WI38 (cell line): ENCODE measurements at regions not wholly inside any gene's neighbourhood (a gene's known extent, or its start where the extent isn't known, plus 50 kb on each side); places are given as distances from the start of the nearest gene placed in this dataset.

Source experiments
- H3K4me3 ChIP-seq: 2 replicates; pipeline ENCODE4 v1.5.1; 2011; ENCODE audit warnings: low read depth, mild to moderate bottlenecking, control low read depth, low read length
- CTCF ChIP-seq: IDR thresholded peaks from 2 replicates; pipeline ENCODE4 v1.5.1; 2012; ENCODE audit warnings: low read depth, mild to moderate bottlenecking, control low read depth, low read length

DNA sequence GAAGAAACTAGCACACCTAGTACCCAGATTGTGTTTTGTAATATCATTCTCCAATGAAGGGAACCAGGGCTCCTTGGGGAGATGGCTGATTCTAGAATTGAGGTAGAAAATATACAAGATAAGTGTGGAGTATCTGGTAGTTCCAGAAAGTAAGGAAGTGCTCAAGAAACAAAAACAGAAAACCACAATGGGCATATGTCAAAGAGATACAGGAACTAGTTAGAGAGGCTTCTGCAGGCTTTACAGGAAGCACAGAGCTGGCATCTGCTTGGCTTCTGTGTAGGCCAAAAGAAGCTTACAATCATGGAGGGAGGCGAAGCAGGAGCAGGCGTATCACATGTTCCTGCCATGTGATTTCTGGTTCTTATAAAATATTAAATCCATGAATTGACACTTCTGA is 105.7 kb upstream of the TMEM161B start:
- no peak for TF ChIP-seq CTCF

DNA sequence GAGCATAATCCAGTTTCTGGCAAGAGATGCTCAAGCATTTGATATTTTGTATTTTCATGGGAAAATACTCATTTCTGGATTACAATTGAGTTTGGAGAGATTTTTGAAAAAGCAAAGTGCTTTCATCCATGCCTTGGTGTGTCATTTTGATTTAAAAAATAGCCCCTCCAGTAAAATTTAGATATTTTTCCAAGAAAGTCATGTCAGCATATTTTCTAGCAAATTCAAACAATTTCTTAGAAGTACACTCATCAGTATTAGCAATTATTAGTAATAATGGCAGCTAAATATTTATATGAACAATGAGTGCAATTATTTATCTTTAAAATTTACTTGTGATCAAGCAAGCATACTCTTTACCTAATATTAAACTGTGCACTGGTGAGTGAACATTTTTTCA is 102.2 kb upstream of the TMEM161B start:
- no peak for TF ChIP-seq CTCF
- no peak overlapping the region for H3K4me3 ChIP-seq

More for the DNA sequence above, 105.7 kb upstream of the TMEM161B start:
- H3K4me3 ChIP-seq, result no peak overlapping the region

DNA sequence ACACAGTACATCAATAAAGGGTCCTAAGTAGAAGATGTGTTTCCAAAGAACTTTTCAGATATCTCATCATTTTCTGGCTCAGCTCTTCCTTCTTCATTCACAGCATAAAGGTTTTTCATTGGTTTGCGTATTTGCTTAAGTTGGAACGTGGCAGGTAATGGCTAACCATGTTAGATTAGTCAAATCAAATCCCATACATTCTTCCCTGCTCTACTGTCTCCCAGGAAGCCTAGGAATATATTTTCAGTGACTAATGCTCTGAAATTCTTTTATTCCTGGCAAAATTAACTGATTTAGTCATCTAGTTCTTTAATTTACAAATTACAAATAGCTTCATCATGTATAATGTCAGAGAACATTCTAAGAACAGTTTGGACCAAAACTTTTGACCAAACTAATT is 99.6 kb upstream of the TMEM161B start:
- TF ChIP-seq CTCF, result no peak
- no peak overlapping the region for H3K4me3 ChIP-seq

DNA sequence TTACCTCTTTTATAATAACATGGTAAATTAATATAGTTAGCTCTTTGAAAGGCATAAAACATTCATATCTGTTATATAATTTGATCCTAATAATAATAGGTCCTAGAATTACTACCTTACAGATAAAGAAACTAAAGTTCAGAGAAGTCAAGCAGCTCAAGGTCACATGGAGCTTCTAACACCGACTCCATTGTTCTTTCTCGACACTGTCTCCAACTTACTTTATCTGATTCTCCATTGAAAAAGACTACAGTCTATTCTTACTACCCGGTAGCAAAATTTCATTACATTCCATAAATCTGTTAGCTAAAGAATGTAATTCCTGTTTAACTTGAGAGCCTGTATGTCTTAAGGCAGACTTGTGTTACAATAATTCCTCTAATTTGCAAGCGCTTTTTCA is 96.3 kb upstream of the TMEM161B start:
- TF ChIP-seq CTCF, result no peak
- no peak overlapping the region for H3K4me3 ChIP-seq

- no peak for TF ChIP-seq CTCF
Measured at GRCh38 chr5:88355490-88356050, 86.9 kb upstream of the TMEM161B start.

GRCh38 chr5:88325868-88326267 is 57.2 kb upstream of the TMEM161B start:
- no peak overlapping the region for H3K4me3 ChIP-seq
- TF ChIP-seq CTCF, result no peak

More at GRCh38 chr5:88355490-88356050, 86.9 kb upstream of the TMEM161B start:
- H3K4me3 ChIP-seq, result no peak overlapping the region

- no peak for TF ChIP-seq CTCF
Measured at GRCh38 chr5:88322785-88323184, 54.1 kb upstream of the TMEM161B start.

More at GRCh38 chr5:88322785-88323184, 54.1 kb upstream of the TMEM161B start:
- H3K4me3 ChIP-seq, result no peak overlapping the region
